HG03135 (cell line): ENCODE measurements at regions not wholly inside any gene's neighbourhood (a gene's known extent, or its start where the extent isn't known, plus 50 kb on each side); places are given as distances from the start of the nearest gene placed in this dataset.
"Not testable (repeated sequence)": the region's sequence is repeated elsewhere in the genome, so short reads cannot be mapped to it uniquely, and the experiment has no call there.

Experiments
- ATAC-seq: cut with Tn5 transposase; IDR thresholded peaks from one replicate; pipeline ENCODE4 v1.9.1; 2021; ENCODE audit warnings: mild to moderate bottlenecking, moderate library complexity; ENCODE audit not compliant: unreplicated experiment

DNA sequence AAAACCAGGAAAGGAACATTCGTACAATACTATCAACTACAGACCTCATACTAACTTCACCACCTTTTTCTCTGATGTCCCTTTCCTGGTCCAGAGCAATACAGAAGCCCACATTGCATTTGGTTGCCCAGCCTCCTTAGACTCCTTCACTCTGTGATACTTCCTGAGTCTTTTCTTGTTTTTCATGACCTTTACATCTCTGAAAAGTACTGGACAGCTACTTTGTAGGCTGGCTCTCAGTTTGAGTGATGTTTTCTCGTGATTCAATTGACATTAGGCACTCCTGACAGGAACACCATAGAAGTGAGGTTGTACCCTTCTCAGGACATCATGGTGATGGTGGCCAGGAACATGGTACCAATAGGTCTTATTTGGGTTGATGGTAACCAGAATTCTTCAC, 185.9 kb upstream of the SLC39A10 start:
- peak; percentile 19 for ATAC-seq

DNA sequence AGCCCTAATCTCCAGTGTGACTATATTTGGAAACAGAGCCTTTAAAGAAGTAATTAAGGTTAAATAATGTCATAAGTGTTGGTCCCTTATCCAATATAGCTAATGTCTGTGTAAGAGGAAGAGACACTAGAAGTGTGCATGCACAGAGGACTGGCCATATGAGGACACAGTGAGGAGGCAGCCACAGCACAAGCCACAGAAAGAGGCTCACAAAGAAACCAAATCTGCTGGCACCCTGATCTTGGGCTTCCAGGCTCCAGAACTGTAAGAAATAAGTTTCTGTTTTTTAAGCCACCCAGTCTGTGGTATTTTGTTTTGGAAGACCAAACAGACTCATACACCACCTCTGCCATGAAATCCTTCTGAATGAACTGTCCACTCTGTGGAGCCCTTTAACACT, 186.4 kb upstream of the SLC39A10 start:
- ATAC-seq = peak; percentile 32

DNA sequence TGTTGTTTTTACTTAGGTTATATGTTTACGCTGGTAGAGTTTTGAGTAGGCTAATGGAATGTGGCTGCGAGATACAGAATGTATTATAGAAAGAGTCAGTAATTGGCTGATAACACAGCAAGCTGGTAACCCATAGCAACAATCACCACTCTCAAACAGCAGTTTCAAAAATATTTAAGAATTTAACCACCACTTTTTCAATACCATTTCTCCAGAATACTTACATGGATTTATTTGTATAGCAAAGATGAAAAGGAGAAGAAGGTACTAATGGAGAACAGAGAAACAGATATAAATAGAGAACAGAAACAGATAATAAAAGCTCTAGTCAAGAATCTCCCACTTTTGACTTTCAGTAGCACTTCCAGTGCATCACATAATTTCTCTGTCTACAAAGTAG, 188.3 kb upstream of the SLC39A10 start:
- ATAC-seq = peak; percentile 83

DNA sequence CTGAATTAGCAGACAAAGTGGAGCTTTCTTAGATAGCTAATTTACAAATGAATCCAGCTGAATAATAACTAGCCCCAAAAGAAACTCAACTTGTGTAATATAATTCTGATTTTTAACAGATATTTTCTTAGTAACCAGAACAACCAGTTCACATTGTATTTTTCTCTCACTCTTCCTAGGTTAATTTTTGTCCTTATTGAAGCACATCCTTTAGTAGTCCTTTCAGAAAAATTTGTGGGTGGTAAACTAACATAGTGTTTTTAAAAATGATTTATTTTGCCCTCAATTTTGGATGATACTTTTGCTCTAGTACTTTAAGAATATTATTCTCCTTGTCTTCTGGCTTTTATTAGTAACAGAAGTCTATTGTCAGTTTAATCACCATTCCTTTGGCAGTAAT, 190.6 kb upstream of the SLC39A10 start:
- no peak for ATAC-seq

DNA sequence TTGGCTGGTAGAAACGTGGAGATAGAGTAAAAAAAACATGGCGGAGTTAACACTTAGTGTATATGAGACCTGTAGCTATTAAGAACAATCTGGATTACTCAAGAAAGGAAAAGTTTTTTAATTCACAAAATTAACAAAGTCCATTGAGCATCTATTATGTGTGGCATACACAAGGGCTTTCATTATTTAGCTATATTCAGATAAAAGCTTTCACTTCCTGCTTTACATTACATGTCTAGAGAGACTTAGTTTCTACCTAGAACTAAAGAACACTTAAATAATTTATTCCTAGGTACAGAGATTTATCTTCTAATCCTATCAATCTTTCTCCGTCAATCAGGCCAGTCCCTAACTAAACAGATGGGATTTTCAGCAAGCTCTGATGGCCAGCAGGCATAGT, 196.0 kb upstream of the SLC39A10 start:
- no peak for ATAC-seq

DNA sequence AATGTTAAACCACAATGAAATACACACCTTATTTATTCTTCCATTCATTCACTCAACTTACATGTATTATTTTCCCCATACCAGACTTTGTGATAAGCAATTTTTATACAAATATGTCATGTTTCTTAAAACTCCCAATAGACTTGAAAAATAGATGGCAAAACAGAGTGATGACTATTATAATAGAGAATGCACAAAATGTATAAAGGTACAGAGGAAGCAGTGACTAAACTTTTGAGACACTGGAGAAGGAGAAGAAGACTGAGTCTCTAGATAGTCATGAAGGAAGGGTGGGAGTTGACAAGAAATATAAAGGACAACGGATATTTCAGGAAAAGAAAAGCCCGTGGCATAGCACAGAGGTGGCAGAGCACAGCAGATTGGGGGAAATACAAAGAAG, 198.1 kb upstream of the SLC39A10 start:
- ATAC-seq = no peak

DNA sequence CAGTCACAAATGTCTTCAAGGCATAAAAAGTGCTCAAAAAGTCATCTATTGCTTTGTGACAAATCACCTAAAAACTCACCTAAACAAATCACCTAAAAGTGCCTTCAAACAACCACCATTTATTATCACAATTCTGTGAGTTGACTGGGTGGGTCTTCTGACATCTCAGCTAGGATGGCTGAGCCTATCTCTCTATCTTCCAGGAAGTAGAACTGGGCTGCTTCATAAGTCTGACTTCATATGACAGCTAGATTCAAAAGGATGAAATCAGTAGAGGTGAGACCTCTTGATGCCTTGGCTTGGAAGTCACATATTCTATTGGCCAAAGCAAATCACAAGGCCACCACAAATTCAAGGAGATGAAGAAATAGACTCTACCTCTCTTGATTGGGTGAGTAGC, 199.2 kb upstream of the SLC39A10 start:
- ATAC-seq = no peak

DNA sequence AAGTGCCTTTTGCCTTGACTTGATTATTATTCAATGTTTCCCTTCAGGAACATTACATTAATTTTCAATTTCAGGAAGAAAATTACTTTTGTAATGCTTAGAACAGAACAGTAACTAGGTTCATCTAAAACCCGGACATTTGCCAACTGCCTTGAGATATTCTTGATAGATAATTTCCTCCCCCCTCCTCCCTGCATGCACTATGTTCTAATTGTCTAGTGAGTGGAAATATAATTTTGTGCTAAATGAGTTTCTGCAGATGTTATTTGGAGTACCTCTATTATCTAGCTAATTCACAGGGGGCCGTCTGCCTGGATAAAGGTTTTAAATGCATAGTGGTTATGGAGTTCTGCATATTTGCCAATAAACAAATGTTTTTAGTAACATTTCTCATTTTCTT, 200.3 kb upstream of the SLC39A10 start:
- no peak for ATAC-seq

DNA sequence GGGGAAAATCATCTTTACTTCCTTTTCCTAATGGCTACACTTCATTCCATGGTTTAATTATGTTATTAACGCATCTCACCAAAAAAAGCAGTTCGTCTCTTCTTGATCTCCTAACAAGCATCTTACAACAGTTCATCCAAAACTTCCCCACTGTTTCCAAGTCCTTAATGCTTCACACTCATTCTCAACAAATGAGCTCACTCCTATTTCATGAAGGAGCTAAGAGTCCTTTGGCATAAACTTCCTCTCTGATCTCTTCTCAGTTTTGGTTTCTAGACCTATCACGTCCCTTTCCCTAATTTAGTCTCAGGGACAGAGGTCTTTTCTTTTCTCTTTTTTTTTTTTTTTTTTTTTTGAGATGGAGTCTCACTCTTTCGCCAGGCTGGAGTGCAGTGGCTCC, 205.9 kb upstream of the SLC39A10 start:
- no peak for ATAC-seq

DNA sequence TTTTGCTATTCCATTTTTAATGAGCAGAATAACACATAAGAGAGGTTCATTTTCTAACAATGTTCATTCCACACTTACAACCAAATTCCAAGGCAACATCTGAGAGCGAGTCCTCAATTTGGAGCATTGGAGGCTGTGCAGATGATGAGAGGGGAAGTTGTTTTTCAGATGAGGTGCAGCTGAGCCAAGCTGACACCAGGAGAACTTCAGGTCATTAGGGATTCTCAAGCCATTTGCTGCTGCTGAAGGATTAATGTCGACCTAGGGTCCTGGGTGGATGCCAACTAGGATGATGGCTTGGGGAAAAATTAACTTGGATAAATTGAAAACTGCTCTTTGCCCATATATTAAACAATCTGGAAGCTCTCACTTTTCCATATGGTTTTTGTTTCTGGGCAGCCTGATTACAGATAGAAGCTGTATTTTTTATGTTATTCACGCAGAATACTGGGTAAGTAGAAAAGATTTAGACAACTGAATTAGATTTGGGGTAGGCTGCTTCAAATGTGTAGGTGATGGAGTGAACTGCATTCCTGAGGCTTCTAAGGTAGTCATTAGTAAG, 206.4 kb upstream of the SLC39A10 start:
- ATAC-seq = no peak

DNA sequence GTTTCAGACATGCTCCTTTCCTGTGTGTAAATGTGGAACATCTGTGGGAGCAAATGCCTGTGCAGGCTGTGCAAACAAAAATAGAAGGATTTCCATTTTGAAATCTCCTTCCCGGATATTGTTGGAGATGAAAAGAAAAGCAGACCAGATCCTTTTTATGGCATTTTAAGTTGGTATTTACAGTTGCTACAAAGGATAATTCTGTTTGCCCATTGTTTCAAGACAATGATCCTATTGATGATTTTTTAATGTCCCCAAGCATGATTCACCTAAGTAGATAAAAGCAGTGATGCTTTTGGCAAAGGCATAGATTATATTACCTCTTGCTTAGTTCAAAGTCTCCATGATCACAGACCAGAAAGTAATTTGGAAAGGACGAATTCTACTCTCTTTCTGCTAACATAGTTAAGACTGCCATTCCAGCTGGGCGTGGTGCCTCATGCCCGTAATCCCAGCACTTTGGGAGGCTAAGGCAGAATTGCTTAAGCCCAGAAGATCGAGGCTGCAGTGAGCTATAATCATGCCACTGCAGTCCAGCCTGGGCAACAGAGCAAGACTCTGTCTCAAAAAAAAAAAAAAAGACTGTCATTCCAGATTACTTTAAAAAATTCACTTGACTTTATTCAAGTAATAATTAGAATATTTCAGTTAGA, 209.6 kb upstream of the SLC39A10 start:
- ATAC-seq = no peak

DNA sequence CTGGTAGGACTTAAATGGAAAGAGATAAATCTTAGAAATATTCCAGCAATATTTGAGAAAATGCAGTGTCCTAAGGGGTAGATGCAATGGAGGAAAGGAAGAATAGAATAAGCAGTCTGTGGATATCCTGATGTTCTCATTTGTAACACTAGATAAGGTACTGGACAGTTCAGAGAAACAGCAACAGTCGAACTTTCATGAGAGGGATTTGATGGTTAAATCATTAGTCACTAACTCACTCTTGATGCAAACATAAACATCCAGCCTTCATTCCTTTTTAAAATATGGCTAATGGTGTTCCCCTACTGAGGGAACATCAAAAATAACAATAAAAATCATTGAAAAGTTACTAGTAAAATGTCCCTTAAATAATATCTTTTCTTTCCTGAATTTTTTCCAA, 211.4 kb upstream of the SLC39A10 start:
- ATAC-seq = no peak

DNA sequence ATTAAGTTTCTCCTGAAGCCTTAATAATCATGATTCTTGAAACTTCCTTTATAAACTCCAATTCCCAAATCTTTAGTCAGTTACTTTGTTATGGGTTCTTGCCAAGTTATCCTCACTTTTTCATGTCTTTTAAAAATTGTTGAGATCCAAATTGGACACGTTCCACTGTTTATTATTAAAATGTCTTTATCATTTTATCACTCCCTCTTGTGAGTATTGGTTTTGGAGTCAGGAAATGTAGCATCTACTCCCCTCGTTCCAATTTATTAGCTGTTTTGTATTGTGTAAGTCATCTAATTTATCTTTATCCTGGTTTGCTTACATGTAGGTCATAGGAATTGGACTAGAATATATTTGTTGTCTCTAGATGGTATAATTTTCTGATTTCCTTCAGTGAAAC, 213.1 kb upstream of the SLC39A10 start:
- no peak for ATAC-seq

DNA sequence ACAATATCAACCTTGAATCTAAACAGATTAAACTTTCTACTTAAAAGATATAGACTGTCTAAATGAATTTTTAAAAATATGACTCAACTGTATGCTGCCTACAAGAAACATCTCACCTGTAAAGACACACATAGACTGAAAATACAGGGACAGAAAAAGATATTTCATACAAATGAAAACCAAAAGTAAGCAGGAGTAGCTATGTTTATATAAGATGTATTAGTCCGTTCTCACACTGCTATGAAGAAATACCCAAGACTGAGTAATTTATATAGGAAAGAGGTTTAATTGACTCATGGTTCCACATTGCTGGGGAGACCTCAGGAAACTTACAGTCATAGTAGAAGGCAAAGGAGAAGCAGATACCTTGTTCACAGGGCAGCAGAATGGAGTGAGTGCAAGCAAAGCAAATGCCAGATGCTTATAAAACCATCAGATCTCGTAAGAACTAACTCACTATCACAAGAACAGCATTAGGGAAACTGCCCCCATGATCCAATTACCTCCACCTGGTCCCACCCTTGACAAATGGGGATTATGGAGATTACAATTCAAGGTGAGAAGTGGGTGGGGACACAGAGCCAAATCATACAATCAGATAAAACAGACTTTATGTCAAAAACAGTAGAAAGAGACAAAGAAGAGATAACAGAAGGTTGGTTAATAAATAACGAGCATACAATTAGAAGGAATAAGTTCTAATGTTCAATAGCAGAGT, 214.4 kb upstream of the SLC39A10 start:
- no peak for ATAC-seq

DNA sequence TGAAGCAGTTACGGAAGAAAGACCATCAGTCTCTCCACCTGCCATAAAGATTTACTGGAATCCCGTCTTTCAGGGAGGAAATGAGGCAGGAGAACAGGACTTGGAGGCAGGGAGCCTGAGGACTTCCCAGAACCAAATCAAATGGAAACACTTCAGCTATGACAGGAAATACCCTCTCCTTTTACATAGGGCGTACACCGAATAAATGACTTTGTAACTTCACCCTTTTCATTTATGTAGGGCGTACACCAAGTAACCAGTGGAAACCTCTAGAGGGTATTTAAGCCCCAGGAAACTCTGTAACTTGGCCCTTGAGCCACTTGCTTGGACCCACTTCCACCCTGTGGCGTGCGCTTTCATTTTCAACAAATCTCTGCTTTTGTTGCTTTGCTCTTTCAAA, 218.3 kb upstream of the SLC39A10 start:
- ATAC-seq = no peak

DNA sequence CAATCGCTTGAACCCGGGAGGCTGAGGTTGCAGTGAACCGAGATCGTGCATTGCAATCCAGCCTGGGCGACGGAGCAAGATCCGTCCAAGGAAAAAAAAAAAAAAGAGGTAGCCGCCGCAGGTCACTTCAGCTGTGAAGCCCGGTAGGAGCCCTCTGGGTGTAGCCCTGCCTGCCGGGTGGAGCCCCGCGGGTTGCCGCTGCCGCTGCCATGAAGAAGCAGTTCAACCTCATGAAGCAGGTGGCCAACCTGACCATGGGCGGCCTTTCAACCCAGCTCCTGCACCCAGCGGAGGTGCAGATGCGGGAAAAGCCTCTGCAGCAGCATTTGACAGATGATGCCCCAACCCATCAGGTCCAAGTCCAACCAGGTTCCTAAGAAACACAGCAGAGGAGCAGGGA, 219.5 kb upstream of the SLC39A10 start:
- no peak for ATAC-seq

DNA sequence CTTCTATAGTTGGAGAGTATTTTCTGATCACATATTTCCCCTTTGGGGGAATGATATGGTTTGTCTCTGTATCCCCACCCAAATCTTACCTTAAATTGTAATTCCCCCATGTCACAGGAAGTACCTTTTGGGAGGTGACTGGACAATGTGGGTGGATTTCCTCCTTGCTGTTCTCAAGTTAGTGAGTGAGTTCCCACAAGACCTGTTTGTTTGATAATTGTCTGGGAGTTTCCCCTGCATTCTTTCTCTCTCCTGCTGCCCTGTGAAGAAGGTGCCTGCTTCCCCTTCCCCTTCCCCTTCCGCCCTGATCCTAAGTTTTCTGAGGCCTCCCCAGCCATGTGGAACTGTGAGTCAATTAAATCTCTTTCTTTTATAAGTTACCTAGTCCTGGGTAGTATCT, 222.7 kb upstream of the SLC39A10 start:
- no peak for ATAC-seq

DNA sequence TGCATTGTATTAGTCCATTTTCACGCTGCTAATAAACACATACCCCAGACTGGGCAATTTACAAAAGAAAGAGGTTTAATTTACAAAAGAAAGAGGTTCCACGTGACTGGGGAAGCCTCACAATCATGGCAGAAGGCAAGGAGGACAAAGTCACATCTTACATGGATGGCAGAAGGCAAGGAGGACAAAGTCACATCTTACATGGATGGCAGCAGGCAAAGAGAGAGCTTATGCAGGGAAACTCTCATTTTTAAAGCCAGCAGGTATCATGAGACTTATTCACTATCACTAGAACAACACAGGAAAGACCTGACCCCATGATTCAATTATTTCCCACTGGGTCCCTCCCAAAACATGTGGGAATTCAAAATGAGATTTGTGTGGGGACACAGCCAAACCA, 223.3 kb upstream of the SLC39A10 start:
- not testable (repeated sequence) for ATAC-seq

DNA sequence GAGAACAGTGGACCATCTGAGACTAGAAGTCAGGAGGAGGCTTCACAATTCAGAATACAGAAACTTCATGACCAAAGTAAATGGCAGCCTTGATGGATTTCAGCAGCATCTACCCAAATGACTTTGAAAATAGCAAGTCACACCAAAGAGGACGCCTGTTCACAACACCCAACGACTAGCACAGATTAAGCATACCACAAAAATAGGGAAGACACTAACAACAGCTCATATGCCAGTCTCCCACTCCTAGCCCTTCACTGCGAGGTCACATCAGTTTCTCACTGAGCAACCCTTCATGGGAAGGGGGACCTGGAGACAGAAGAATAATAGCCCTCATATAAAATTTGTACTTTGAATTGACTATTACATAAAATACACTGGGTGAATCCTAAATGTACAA, 228.4 kb upstream of the SLC39A10 start:
- ATAC-seq = no peak

DNA sequence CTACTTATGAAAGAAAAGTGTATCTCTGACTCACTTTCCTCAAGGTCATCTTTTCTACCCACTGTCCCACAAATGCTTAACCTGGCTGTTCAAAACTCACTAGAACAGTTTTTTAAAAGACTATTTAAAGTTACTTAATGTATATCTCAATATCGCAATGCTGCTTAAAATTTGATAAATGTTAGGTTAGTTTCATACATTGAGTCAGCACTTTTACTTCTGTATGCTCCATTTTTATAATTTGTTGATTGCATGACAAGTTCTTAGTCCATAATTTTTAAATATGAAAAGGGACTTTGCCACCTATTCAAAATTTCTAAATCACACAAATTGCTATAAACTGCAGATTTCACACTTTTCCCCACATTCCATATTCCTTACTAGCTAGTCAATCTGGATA, 231.7 kb upstream of the SLC39A10 start:
- ATAC-seq = no peak

DNA sequence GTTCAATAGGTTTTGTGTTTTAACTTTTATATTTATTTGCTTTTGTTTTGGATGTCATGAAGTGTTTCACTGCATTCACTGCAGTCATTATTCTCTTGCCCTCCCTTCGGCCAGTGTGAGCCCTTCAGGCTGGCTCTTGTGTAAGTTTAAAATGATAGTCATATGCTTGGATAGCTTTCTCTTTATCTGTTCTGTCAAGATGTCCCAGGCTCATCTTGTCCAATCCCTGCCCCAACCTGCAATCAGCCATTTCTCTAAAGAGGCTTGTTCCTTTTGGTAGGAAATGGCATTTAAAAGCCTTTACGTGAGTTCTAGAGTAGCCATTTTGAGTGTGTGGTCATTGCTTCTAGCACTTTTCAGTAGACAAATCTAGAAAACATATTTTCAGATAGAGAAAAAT, 238.0 kb upstream of the SLC39A10 start:
- ATAC-seq = no peak

DNA sequence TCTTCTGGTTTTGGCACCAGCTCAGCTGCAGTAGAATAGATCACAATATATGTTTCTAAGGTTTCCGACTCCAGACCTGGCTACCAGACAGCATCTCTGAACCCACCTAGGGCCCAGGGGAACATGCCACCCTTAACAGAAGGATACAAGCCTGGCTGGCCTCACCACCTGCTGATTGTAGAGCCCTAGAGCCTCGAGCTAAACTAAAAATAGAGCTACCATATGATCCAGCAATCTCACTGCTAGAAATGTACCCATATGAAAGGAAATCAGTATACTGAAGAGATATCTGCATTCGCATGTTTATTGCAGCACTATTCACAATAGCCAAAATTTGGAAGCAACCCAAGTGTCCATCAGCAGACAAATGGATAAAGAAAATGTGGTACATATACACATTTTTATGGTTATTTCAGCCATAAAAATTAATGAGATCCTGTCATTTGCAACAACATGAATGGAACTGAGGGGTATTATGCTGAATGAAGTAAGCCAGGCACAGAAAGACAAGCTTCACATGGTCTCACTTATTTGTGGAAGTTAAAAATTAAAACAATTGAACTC, 242.4 kb upstream of the SLC39A10 start:
- no peak for ATAC-seq
